ENCODE measurements at regions not wholly inside any gene's neighbourhood (a gene's known extent, or its start where the extent isn't known, plus 50 kb on each side); places are given as distances from the start of the nearest gene placed in this dataset.

GRCh38 chr4:123471655-123472369 lies 75.2 kb downstream of the SPRY1 start:
- no peak overlapping the region for H3K27ac ChIP-seq (ENCODE audit: low read depth in 1 of 2, low read length in 2 of 2)
- no peak for ATAC-seq (ENCODE audit: low FRiP score)
- no peaks in the 10 kb centered on the region for H3K9me3 ChIP-seq (ENCODE audit: control insufficient read depth, low read length)
- H3K4me3 ChIP-seq (ENCODE audit: low read length in 2 of 2), result no peak overlapping the region
- H3K4me1 ChIP-seq (ENCODE audit: control insufficient read depth in 1 of 2, insufficient read depth in 2 of 2, low read length in 2 of 2), result no peaks in the 10 kb centered on the region
- no peaks in the 10 kb centered on the region for H3K27me3 ChIP-seq (ENCODE audit: control insufficient read depth in 1 of 2, insufficient read depth in 2 of 2, low read length in 1 of 2)
- 93% methylated on average over 3 of the region's 3 CpGs for WGBS, 2 donors
- intact Hi-C loops (cut with DNase I), result no loop called here
- H3K36me3 ChIP-seq (ENCODE audit: control insufficient read depth in 1 of 2, insufficient read depth in 2 of 2, low read length in 1 of 2), result no peaks in the 10 kb centered on the region
- DNase-seq, result no peak

- DNase-seq (no peak), ATAC-seq (ENCODE audit: low FRiP score) (no peak)
- Histone ChIP-seq H3K9me3 (ENCODE audit: control insufficient read depth, low read length) (no peaks in the 10 kb centered on the region), H3K27me3 (ENCODE audit: control insufficient read depth in 1 of 2, insufficient read depth in 2 of 2, low read length in 1 of 2) (no peaks in the 10 kb centered on the region), H3K36me3 (ENCODE audit: control insufficient read depth in 1 of 2, insufficient read depth in 2 of 2, low read length in 1 of 2) (no peaks in the 10 kb centered on the region), H3K4me1 (ENCODE audit: control insufficient read depth in 1 of 2, insufficient read depth in 2 of 2, low read length in 2 of 2) (no peaks in the 10 kb centered on the region), H3K4me3 (ENCODE audit: low read length in 2 of 2) (no peak overlapping the region), H3K27ac (ENCODE audit: low read depth in 1 of 2, low read length in 2 of 2) (no peak overlapping the region)
- WGBS, 2 donors, result 70 to 75% methylated on average over 4 of the region's 4 CpGs
- intact Hi-C loops (cut with DNase I), result no loop called here
Measured at GRCh38 chr4:123474817-123475216, 78.2 kb downstream of the SPRY1 start.

GRCh38 chr4:123476089-123476488 lies 79.5 kb downstream of the SPRY1 start:
- ATAC-seq (ENCODE audit: low FRiP score), result no peak

GRCh38 chr4:123477711-123478209 lies 81.2 kb downstream of the SPRY1 start:
- intact Hi-C loops (cut with DNase I), result no loop called here
- H3K9me3 ChIP-seq (ENCODE audit: control insufficient read depth, low read length), result no peaks in the 10 kb centered on the region
- no peak for ATAC-seq (ENCODE audit: low FRiP score)
- H3K27me3 ChIP-seq (ENCODE audit: control insufficient read depth in 1 of 2, insufficient read depth in 2 of 2, low read length in 1 of 2), result no peaks in the 10 kb centered on the region
- peak in 1 of 2 donors; percentile 62 for DNase-seq
- H3K27ac ChIP-seq (ENCODE audit: low read depth in 1 of 2, low read length in 2 of 2), result no peak overlapping the region
- 83 to 85% methylated on average over 8 of the region's 8 CpGs for WGBS, 2 donors
- no peaks in the 10 kb centered on the region for H3K36me3 ChIP-seq (ENCODE audit: control insufficient read depth in 1 of 2, insufficient read depth in 2 of 2, low read length in 1 of 2)
- no peak overlapping the region for H3K4me3 ChIP-seq (ENCODE audit: low read length in 2 of 2)
- H3K4me1 ChIP-seq (ENCODE audit: control insufficient read depth in 1 of 2, insufficient read depth in 2 of 2, low read length in 2 of 2), result no peaks in the 10 kb centered on the region

More at GRCh38 chr4:123476089-123476488, 79.5 kb downstream of the SPRY1 start:
- Histone ChIP-seq H3K4me3 (ENCODE audit: low read length in 2 of 2) (no peak overlapping the region), H3K9me3 (ENCODE audit: control insufficient read depth, low read length) (no peaks in the 10 kb centered on the region), H3K27me3 (ENCODE audit: control insufficient read depth in 1 of 2, insufficient read depth in 2 of 2, low read length in 1 of 2) (no peaks in the 10 kb centered on the region), H3K36me3 (ENCODE audit: control insufficient read depth in 1 of 2, insufficient read depth in 2 of 2, low read length in 1 of 2) (no peaks in the 10 kb centered on the region), H3K27ac (ENCODE audit: low read depth in 1 of 2, low read length in 2 of 2) (no peak overlapping the region), H3K4me1 (ENCODE audit: control insufficient read depth in 1 of 2, insufficient read depth in 2 of 2, low read length in 2 of 2) (no peaks in the 10 kb centered on the region)
- 0 to 25% methylated on average over 1 of the region's 1 CpG for WGBS, 2 donors
- intact Hi-C loops (cut with DNase I), result no loop called here
- no peak for DNase-seq

GRCh38 chr4:123478859-123479345 lies 82.3 kb downstream of the SPRY1 start:
- no peaks in the 10 kb centered on the region for H3K4me1 ChIP-seq (ENCODE audit: control insufficient read depth in 1 of 2, insufficient read depth in 2 of 2, low read length in 2 of 2)
- ATAC-seq (ENCODE audit: low FRiP score) (no peak), DNase-seq (no peak)
- WGBS, 2 donors, result 81% methylated on average over 6 of the region's 6 CpGs
- no peak overlapping the region for H3K27ac ChIP-seq (ENCODE audit: low read depth in 1 of 2, low read length in 2 of 2)
- no peaks in the 10 kb centered on the region for H3K9me3 ChIP-seq (ENCODE audit: control insufficient read depth, low read length)
- intact Hi-C loops (cut with DNase I), result no loop called here
- no peaks in the 10 kb centered on the region for H3K36me3 ChIP-seq (ENCODE audit: control insufficient read depth in 1 of 2, insufficient read depth in 2 of 2, low read length in 1 of 2)
- H3K27me3 ChIP-seq (ENCODE audit: control insufficient read depth in 1 of 2, insufficient read depth in 2 of 2, low read length in 1 of 2), result no peaks in the 10 kb centered on the region
- H3K4me3 ChIP-seq (ENCODE audit: low read length in 2 of 2), result no peak overlapping the region

GRCh38 chr4:123479944-123480343 lies 83.3 kb downstream of the SPRY1 start:
- no peak for ATAC-seq (ENCODE audit: low FRiP score)
- Histone ChIP-seq H3K27me3 (ENCODE audit: control insufficient read depth in 1 of 2, insufficient read depth in 2 of 2, low read length in 1 of 2) (no peaks in the 10 kb centered on the region), H3K4me3 (ENCODE audit: low read length in 2 of 2) (no peak overlapping the region), H3K36me3 (ENCODE audit: control insufficient read depth in 1 of 2, insufficient read depth in 2 of 2, low read length in 1 of 2) (no peaks in the 10 kb centered on the region), H3K4me1 (ENCODE audit: control insufficient read depth in 1 of 2, insufficient read depth in 2 of 2, low read length in 2 of 2) (no peaks in the 10 kb centered on the region), H3K27ac (ENCODE audit: low read depth in 1 of 2, low read length in 2 of 2) (no peak overlapping the region), H3K9me3 (ENCODE audit: control insufficient read depth, low read length) (no peaks in the 10 kb centered on the region)
- no peak for DNase-seq
- intact Hi-C loops (cut with DNase I), result no loop called here
- 56 to 97% methylated on average over 2 of the region's 2 CpGs for WGBS, 2 donors

GRCh38 chr4:123480706-123481418 lies 84.3 kb downstream of the SPRY1 start:
- H3K4me1 ChIP-seq (ENCODE audit: control insufficient read depth in 1 of 2, insufficient read depth in 2 of 2, low read length in 2 of 2), result no peaks in the 10 kb centered on the region
- intact Hi-C loops (cut with DNase I), result no loop called here
- H3K4me3 ChIP-seq (ENCODE audit: low read length in 2 of 2), result no peak overlapping the region
- no peak overlapping the region for H3K27ac ChIP-seq (ENCODE audit: low read depth in 1 of 2, low read length in 2 of 2)
- WGBS, 2 donors, result 83 to 97% methylated on average over 7 of the region's 7 CpGs
- no peaks in the 10 kb centered on the region for H3K9me3 ChIP-seq (ENCODE audit: control insufficient read depth, low read length)
- no peak for ATAC-seq (ENCODE audit: low FRiP score)
- no peaks in the 10 kb centered on the region for H3K27me3 ChIP-seq (ENCODE audit: control insufficient read depth in 1 of 2, insufficient read depth in 2 of 2, low read length in 1 of 2)
- DNase-seq, result no peak
- no peaks in the 10 kb centered on the region for H3K36me3 ChIP-seq (ENCODE audit: control insufficient read depth in 1 of 2, insufficient read depth in 2 of 2, low read length in 1 of 2)

GRCh38 chr4:123481717-123482116 lies 85.1 kb downstream of the SPRY1 start:
- intact Hi-C loops (cut with DNase I), result no loop called here
- DNase-seq, result no peak
- Histone ChIP-seq H3K36me3 (ENCODE audit: control insufficient read depth in 1 of 2, insufficient read depth in 2 of 2, low read length in 1 of 2) (no peaks in the 10 kb centered on the region), H3K27me3 (ENCODE audit: control insufficient read depth in 1 of 2, insufficient read depth in 2 of 2, low read length in 1 of 2) (no peaks in the 10 kb centered on the region), H3K4me3 (ENCODE audit: low read length in 2 of 2) (no peak overlapping the region), H3K27ac (ENCODE audit: low read depth in 1 of 2, low read length in 2 of 2) (no peak overlapping the region), H3K9me3 (ENCODE audit: control insufficient read depth, low read length) (no peaks in the 10 kb centered on the region), H3K4me1 (ENCODE audit: control insufficient read depth in 1 of 2, insufficient read depth in 2 of 2, low read length in 2 of 2) (no peaks in the 10 kb centered on the region)
- WGBS, 2 donors, result 57 to 61% methylated on average over 3 of the region's 3 CpGs
- ATAC-seq (ENCODE audit: low FRiP score), result no peak

Measured in aorta (tissue), 5 donors.